SJCRH30 (cell line): ENCODE measurements at regions not wholly inside any gene's neighbourhood (a gene's known extent, or its start where the extent isn't known, plus 50 kb on each side); places are given as distances from the start of the nearest gene placed in this dataset.

Experiments
- DNase-seq, 2 experiments: peaks; one replicate each; pipeline ENCODE4 v3.0.0-alpha.2; 2015 to 2020
- H3K27ac ChIP-seq: fragments of 250-450 bp; sonication (Bioruptor Pico); 2 replicates; pipeline ENCODE4 v1.5.1; 2020; ENCODE audit warnings: mild to moderate bottlenecking, moderate library complexity
- H3K27me3 ChIP-seq: fragments of 250-450 bp; sonication (Bioruptor Pico); 2 replicates; pipeline ENCODE4 v1.5.1; 2020; ENCODE audit warnings: mild to moderate bottlenecking, moderate library complexity
- H3K36me3 ChIP-seq: fragments of 250-450 bp; sonication (Bioruptor Pico); 2 replicates; pipeline ENCODE4 v1.5.1; 2020; ENCODE audit warnings: mild to moderate bottlenecking, moderate library complexity
- H3K4me1 ChIP-seq: fragments of 250-450 bp; sonication (Bioruptor Pico); 2 replicates; pipeline ENCODE4 v1.5.1; 2020; ENCODE audit warnings: mild to moderate bottlenecking, moderate library complexity
- H3K4me3 ChIP-seq: fragments of 250-450 bp; sonication (Bioruptor Pico); 2 replicates; pipeline ENCODE4 v1.5.1; 2020; ENCODE audit warnings: mild to moderate bottlenecking, moderate library complexity
- H3K9me3 ChIP-seq: fragments of 250-450 bp; sonication (Bioruptor Pico); replicated peaks from 2 replicates; pipeline ENCODE4 v1.5.1; 2020; ENCODE audit warnings: mild to moderate bottlenecking, moderate library complexity

DNA sequence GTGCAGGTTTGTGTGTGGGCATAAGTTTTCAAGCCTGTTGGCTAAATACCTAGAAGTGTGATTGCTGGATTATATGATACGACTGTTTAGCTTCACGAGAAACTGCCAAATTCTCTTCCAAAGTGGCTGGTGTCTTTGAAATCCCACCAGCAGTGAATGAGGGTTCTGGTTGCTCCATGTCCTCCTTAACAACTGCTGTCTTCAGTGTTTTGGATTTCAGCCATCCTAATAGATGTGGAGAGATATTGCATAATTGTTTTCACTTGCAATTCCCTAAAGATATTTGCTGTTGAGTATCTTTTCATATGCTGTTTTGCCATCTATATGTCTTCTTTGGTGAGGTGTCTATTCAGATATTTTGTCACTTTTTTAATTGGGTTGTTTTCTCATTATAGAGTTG lies 390.5 kb downstream of the ZNF536 start:
- DNase-seq: no peak
- Histone ChIP-seq H3K27me3 (no peaks in the 10 kb centered on the region), H3K9me3 (no peaks in the 10 kb centered on the region; the same call in 1 of the 2 replicates), H3K4me1 (no peaks in the 10 kb centered on the region), H3K36me3 (no peaks in the 10 kb centered on the region), H3K27ac (no peak overlapping the region), H3K4me3 (no peak overlapping the region)

DNA sequence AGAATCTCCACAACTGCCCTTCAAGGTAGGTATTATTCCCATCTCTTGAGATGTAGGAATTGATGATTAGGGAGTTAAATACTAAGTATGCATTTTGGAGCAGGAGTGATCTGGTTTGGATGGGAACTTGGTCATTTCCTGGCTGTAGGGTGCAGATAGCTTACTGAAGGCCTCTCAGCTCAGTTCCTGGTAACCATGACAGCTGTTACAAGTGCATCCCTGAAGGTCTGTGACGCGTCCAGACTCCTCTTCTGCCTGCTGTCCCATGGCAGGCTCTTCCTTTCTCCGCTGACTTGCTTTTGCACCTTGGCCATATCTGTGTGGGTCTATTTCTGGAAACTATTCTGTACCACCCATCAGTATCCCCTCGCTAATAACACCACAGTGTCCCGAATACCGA lies 387.8 kb downstream of the ZNF536 start:
- DNase-seq: peak in 1 of 2 experiments; percentile 31
- no peaks in the 10 kb centered on the region for H3K27me3 ChIP-seq
- no peaks in the 10 kb centered on the region; the same call in 1 of the 2 replicates for H3K9me3 ChIP-seq
- no peak overlapping the region for H3K27ac ChIP-seq
- H3K36me3 ChIP-seq: no peaks in the 10 kb centered on the region
- H3K4me1 ChIP-seq: no peaks in the 10 kb centered on the region
- no peak overlapping the region for H3K4me3 ChIP-seq

DNA sequence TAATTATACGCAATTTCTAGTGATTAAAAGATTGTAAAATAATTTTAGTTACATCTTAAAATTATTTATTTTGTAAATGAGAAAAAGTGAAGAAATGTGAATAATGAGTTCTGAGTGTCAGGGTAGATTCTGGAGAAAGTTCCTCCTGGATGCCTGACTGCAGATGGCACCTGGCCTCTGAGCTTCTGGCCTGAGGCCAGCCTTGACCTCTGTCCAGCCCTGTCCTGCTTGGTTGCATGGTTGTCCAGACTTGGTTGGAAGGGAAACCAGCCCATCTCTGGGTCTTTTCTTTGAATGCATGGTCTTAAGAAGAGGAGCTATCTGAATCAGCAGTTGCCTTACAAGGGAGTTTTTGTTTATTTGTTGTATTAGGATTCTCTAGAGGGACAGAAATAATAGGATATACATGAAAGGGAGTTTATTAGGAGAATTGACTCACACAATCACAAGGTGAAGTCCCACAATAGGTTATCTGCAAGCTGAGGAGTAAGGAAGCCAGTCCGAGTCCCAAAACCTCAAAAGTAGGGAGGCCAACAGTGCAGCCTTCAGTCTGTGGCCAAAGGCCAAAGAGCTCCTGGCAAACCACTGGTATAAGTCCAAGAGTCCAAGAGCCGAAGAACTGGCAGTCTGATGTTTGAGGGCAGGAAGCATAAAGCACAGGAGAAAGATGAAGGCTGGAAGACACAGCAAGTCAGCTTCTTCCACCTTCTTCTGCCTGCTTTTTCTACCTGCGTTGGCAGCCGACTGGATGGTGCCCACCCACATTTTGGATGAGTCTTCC lies 385.8 kb downstream of the ZNF536 start:
- Histone ChIP-seq H3K4me3 (no peak overlapping the region), H3K36me3 (no peaks in the 10 kb centered on the region), H3K27me3 (no peaks in the 10 kb centered on the region), H3K27ac (no peak overlapping the region), H3K4me1 (no peaks in the 10 kb centered on the region), H3K9me3 (no peaks in the 10 kb centered on the region)
- DNase-seq: no peak

DNA sequence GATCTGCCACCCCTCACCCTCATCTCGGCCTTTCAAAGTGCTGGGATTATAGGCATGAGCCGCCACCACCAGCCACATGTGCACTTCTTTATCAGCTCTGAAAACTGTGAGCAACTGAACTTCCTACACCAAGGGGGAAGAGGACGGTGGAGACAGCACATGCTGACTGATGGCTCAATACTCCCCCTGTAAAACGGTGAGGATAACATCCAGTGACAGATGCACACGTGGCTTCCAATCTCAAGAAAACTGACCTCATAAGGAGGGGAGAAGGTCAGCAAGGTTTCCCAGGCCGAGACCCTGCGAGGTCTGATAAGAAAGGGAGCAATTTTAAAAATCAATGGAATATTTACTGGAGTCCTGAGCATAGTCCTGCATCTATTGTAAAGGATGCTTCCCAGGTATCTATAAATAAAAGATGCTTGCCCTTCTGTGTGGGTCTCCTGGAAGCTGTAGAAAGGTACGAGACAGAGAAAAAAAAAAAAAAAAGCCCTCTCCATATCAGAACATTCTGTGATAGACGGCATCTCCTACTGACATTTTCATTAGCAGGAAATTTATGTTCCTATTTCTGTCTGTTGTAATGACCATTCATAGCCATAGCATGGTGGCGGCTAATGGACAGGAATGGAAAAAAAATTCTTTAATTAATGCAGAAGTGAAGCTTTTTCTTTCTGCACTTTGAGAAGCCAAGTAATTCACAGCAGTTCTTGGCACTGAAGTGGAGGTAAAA lies 385.1 kb downstream of the ZNF536 start:
- DNase-seq: no peak
- no peaks in the 10 kb centered on the region for H3K9me3 ChIP-seq
- no peak overlapping the region for H3K27ac ChIP-seq
- H3K4me3 ChIP-seq: no peak overlapping the region
- no peaks in the 10 kb centered on the region for H3K36me3 ChIP-seq
- no peaks in the 10 kb centered on the region for H3K4me1 ChIP-seq
- no peaks in the 10 kb centered on the region for H3K27me3 ChIP-seq

- H3K36me3 ChIP-seq: no peaks in the 10 kb centered on the region
- no peak overlapping the region for H3K4me3 ChIP-seq
- H3K27me3 ChIP-seq: no peaks in the 10 kb centered on the region
- H3K4me1 ChIP-seq: no peaks in the 10 kb centered on the region
- H3K9me3 ChIP-seq: no peaks in the 10 kb centered on the region; the same call in 1 of the 2 replicates
- no peak for DNase-seq
- H3K27ac ChIP-seq: no peak overlapping the region
Observed at GRCh38 chr19:30755581-30755980, 383.4 kb downstream of the ZNF536 start.

DNA sequence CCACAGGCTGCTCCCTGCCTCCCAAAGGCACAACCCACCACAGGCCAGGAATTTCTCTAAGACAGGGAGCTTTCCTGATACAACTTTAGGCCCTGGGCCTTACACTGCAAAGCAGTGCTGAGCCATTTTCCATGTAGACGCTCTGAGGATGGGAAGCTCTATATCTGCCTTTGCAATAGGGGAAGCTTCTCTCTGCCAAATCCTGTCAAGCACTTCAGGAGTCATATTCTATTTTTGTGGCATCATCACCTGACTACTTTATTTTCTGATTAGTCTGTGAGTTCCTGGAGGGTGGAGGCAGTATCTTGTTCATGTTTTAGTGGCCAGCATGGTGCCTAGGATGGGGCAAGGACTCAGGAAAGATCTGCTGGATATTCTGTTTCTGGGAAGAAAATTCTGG lies 382.0 kb downstream of the ZNF536 start:
- Histone ChIP-seq H3K27me3 (no peaks in the 10 kb centered on the region), H3K36me3 (no peaks in the 10 kb centered on the region), H3K9me3 (peaks cover 9% of the 10 kb centered on the region), H3K27ac (no peak overlapping the region), H3K4me1 (no peaks in the 10 kb centered on the region), H3K4me3 (no peak overlapping the region)
- DNase-seq: no peak

DNA sequence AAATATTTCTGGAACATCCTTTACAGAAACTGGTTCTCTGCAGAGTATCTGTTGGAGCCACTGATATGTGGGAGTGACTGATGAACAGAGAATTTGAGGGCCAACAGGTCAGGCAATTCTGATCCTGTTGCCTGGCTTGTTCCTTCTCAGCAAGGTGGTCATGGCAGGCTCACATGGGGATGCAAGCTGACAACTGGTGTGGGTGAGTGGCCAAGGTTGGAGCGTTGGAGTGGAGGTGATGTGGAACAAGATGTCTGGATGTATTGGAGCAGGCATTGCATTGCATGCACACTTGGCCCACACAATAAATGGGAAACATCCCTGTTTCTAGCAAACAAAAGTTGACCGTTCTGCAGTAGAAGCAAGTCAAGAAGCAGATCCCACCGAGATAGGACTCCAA lies 380.7 kb downstream of the ZNF536 start:
- Histone ChIP-seq H3K27me3 (no peaks in the 10 kb centered on the region), H3K36me3 (no peaks in the 10 kb centered on the region), H3K4me3 (no peak overlapping the region), H3K4me1 (peaks cover 1% of the 10 kb centered on the region), H3K27ac (no peak overlapping the region), H3K9me3 (peaks cover 9% of the 10 kb centered on the region)
- no peak for DNase-seq

DNA sequence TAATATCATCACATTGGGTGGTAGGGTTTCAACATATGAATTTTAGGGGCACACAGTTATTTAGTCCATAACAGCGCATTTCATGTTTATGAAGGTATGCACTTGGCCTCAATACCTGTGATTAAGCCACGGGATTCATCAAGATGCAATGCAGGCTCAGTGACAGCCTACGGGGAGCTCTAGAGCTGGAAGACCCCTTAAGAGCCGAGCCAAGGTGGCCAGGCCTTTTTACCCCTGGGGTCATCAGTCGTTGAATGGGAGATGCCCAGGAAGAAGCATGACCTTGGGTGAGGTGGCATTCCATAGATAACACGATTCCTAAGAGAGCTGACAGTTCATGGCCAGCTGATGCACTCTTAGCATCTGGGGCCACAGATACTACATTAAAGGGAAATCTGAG lies 380.0 kb downstream of the ZNF536 start:
- DNase-seq: no peak

DNA sequence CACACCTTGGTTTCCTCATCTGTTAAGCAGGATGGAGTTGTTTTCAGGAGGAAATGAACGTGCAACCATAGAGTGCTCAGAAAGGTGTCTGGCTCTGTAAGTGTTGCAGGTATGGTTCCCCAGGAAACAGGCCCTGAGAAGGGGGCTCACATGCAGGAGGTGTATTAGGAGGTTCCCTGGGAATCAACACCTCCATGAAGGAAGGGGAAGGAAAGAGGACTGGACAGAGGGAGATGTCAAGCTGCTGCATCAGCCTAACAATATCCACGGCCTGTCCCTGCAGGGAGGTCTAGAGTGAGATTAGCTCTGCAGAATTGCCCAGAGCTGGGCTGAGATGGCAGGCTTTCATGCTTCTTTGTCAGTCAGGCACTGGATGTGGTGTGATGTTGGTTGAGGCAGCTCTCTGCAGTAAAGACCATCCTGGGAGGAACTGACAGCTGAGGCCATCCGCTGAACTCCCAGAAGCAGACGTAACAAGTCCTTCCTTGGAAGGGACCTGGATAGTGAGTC lies 373.3 kb downstream of the ZNF536 start:
- Histone ChIP-seq H3K36me3 (no peaks in the 10 kb centered on the region), H3K9me3 (peaks cover 9% of the 10 kb centered on the region), H3K4me3 (no peak overlapping the region), H3K27ac (no peak overlapping the region), H3K27me3 (no peaks in the 10 kb centered on the region), H3K4me1 (peaks cover 7% of the 10 kb centered on the region)
- DNase-seq: no peak

More for the DNA sequence above, 380.0 kb downstream of the ZNF536 start:
- Histone ChIP-seq H3K27ac (no peak overlapping the region), H3K36me3 (no peaks in the 10 kb centered on the region), H3K27me3 (no peaks in the 10 kb centered on the region), H3K4me1 (peaks cover 7% of the 10 kb centered on the region), H3K9me3 (peaks cover 9% of the 10 kb centered on the region), H3K4me3 (no peak overlapping the region)

DNA sequence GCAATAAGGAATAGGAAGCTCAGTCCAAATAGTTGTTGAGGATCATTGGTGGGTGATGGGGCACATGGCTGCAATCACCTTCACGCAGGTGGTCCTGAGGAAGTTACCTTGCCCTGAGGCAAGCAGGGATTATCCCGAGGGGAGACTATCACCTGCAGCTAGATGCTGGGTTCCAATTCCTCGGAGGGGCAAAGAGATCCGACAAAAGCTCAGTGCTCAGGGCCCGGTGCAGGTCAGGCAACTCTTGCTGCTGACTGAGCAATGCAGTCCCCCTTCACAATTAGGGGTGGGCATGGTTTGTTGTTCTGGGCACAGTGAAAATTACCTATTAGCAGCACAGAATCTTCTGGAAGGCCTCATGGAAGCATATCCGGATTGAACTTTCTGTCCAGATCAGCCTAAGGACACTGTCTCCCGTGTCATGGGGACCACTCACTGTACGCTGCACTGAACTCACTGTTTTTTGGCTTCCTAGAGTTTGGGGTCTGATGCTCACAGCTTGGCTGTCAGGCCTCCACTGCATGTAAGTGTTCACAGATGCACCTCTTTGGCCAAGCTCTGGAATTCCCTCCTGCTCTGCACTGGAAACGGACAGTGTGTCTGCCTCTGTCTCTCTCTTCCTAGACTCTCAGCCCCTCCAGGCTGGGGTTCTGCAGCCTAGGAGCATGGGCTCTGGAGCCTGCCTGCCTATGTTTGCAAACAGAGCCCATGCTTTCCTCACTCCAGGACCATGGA lies 372.7 kb downstream of the ZNF536 start:
- no peak overlapping the region for H3K4me3 ChIP-seq
- DNase-seq: no peak
- H3K36me3 ChIP-seq: no peaks in the 10 kb centered on the region
- H3K9me3 ChIP-seq: peaks cover 3% of the 10 kb centered on the region
- no peaks in the 10 kb centered on the region for H3K27me3 ChIP-seq
- H3K27ac ChIP-seq: no peak overlapping the region
- peaks cover 7% of the 10 kb centered on the region for H3K4me1 ChIP-seq

DNA sequence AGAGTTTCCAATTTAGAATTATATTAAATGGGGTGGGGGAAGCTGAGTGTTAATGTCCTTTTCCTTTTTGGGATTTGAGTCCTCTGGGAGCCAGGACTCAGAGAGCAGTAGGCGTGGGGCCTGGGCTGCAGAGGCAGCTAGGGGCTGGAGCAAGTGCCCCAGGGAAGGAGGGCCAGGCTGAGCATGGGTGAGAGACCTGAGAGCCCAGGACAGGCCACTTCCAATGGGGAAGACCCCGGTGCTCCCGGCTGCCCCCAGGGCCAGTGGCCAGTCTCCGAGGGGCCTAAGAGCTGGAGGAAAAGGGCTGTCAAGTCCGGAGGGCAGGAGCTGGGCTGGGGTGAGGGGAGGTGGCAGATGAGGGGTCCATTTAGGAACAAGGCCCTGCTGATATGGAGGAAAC lies 371.5 kb downstream of the ZNF536 start:
- H3K9me3 ChIP-seq: no peaks in the 10 kb centered on the region
- H3K36me3 ChIP-seq: no peaks in the 10 kb centered on the region
- H3K4me1 ChIP-seq: peaks cover 7% of the 10 kb centered on the region
- no peaks in the 10 kb centered on the region for H3K27me3 ChIP-seq
- no peak overlapping the region for H3K27ac ChIP-seq
- no peak for DNase-seq
- H3K4me3 ChIP-seq: no peak overlapping the region

DNA sequence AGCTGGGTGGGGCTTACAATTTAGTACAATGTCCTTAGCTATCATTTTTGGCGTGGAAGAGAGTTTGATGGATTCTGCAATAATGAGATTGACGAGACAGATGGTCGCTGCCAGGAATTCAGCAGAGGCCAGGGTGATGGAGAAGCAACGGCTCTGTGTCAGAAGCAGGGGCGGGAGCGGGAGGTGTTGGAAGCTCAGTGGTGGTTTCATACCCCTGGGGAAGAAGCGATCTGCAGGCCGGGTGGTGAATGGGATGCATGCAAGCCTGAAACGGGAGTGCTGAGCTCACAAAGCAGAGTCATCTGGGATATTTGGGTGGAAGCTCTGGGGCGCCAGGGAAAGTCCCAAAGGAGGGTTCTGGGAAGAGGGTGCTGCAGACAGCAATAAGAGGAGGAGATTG lies 370.8 kb downstream of the ZNF536 start:
- Histone ChIP-seq H3K4me3 (no peak overlapping the region), H3K36me3 (no peaks in the 10 kb centered on the region), H3K27ac (no peak overlapping the region), H3K9me3 (no peaks in the 10 kb centered on the region), H3K27me3 (no peaks in the 10 kb centered on the region), H3K4me1 (peaks cover 7% of the 10 kb centered on the region)
- DNase-seq: peak in 1 of 2 experiments; percentile 28

- DNase-seq: no peak
- H3K4me1 ChIP-seq: peaks cover 1% of the 10 kb centered on the region
- no peaks in the 10 kb centered on the region for H3K27me3 ChIP-seq
- H3K9me3 ChIP-seq: no peaks in the 10 kb centered on the region
- no peak overlapping the region for H3K4me3 ChIP-seq
- no peaks in the 10 kb centered on the region for H3K36me3 ChIP-seq
- no peak overlapping the region for H3K27ac ChIP-seq
Observed at GRCh38 chr19:30742406-30742938, 370.3 kb downstream of the ZNF536 start.

GRCh38 chr19:30741566-30741965 lies 369.4 kb downstream of the ZNF536 start:
- Histone ChIP-seq H3K4me1 (no peaks in the 10 kb centered on the region), H3K27ac (no peak overlapping the region), H3K36me3 (no peaks in the 10 kb centered on the region)

DNA sequence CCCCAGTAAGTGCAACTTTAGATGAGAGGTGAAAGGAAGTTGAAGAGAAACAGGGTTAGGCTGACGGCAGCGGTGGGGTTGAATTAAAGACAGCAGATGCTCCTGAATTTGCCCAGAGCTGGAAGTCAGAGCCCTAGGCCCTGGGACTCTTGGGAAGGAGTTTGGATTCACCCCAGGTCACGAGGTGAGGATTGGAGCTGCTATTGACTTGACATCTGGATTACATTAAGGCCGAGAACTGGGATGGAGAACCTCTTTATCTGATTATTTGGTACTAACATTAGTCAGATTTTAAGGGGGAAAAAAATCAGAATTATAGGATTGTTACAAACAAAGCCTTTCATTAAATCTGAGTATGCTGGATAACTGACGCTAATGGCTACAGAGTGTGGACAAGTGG lies 367.2 kb downstream of the ZNF536 start:
- Histone ChIP-seq H3K27ac (no peak overlapping the region), H3K4me1 (peaks cover 3% of the 10 kb centered on the region; the same call in 1 of the 2 replicates), H3K36me3 (no peaks in the 10 kb centered on the region), H3K4me3 (no peak overlapping the region), H3K9me3 (no peaks in the 10 kb centered on the region), H3K27me3 (no peaks in the 10 kb centered on the region)
- no peak for DNase-seq

More at GRCh38 chr19:30741566-30741965, 369.4 kb downstream of the ZNF536 start:
- no peaks in the 10 kb centered on the region for H3K9me3 ChIP-seq
- H3K4me3 ChIP-seq: no peak overlapping the region
- DNase-seq: no peak
- H3K27me3 ChIP-seq: no peaks in the 10 kb centered on the region
